ENCODE measurements at regions not wholly inside any gene's neighbourhood (a gene's known extent, or its start where the extent isn't known, plus 50 kb on each side); places are given as distances from the start of the nearest gene placed in this dataset.

DNA sequence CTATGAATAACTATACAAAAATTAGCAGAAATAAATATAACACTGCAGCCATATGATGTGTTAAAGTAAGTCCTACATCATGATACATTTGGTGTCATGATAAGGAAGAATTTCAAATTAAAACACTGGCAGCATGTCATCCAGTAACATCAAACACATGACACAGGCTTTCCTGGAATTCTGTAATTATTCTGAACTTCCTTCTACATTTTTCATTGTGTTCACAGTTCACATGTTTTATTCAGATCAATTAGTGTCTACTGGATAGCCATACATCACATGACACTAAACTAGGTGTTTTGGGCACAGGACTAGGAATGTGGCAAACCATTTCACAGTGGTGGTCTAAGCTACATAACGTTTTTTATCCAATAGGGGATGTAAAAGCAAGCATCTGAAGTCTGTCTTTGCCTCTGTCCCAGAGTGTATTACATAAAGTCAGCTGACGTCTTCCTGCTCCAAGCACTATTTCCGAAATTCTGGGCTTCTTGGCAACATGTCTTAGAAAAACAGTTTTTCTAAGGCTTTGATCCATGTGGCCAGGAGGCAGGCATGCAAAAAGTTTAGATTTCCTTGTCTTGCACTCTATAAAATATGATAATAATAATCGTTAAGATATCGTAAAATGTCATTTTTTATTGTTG is 707.9 kb downstream of the CENPC start:
- TF ChIP-seq, protein P1, sequence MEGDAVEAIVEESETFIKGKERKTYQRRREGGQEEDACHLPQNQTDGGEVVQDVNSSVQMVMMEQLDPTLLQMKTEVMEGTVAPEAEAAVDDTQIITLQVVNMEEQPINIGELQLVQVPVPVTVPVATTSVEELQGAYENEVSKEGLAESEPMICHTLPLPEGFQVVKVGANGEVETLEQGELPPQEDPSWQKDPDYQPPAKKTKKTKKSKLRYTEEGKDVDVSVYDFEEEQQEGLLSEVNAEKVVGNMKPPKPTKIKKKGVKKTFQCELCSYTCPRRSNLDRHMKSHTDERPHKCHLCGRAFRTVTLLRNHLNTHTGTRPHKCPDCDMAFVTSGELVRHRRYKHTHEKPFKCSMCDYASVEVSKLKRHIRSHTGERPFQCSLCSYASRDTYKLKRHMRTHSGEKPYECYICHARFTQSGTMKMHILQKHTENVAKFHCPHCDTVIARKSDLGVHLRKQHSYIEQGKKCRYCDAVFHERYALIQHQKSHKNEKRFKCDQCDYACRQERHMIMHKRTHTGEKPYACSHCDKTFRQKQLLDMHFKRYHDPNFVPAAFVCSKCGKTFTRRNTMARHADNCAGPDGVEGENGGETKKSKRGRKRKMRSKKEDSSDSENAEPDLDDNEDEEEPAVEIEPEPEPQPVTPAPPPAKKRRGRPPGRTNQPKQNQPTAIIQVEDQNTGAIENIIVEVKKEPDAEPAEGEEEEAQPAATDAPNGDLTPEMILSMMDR (IDR thresholded peaks at IDR 0.05), result no peak
- no peak for TF ChIP-seq POLR2A (IDR thresholded peaks at IDR 0.05)

All from uterus (tissue), 2 donors.